Astrocyte (in vitro differentiated cells and primary cell): ENCODE measurements at regions not wholly inside any gene's neighbourhood (a gene's known extent, or its start where the extent isn't known, plus 50 kb on each side); places are given as distances from the start of the nearest gene placed in this dataset.

Experiments
- DNase-seq: peaks from one replicate; pipeline ENCODE4 v3.0.0-alpha.2; 2010; ENCODE audit warnings: low read depth
- FAIRE-seq: peaks from 2 replicates; lab custom pipeline; 2011; peaks lifted over from hg19 to GRCh38; lab: Jason Lieb, UNC
- H2AFZ ChIP-seq: 2 replicates; pipeline ENCODE4 v1.6.0; 2012; ENCODE audit warnings: low read depth, low read length, inconsistent platforms
- H3K27ac ChIP-seq: 2 replicates; pipeline ENCODE4 v1.5.1; 2011; ENCODE audit warnings: low read depth, low read length, inconsistent platforms
- H3K27me3 ChIP-seq: 2 replicates; pipeline ENCODE4 v1.6.0; 2011; ENCODE audit warnings: low read length, inconsistent platforms; ENCODE audit not compliant: insufficient read depth
- H3K36me3 ChIP-seq: 2 replicates; pipeline ENCODE4 v1.5.1; 2011; ENCODE audit warnings: low read length, inconsistent platforms; ENCODE audit not compliant: insufficient read depth
- H3K4me1 ChIP-seq: 2 replicates; pipeline ENCODE4 v1.5.1; 2011; ENCODE audit warnings: low read length, inconsistent platforms; ENCODE audit not compliant: insufficient read depth
- H3K4me2 ChIP-seq: 2 replicates; pipeline ENCODE4 v1.6.0; 2012; ENCODE audit warnings: low read length, inconsistent platforms
- H3K4me3 ChIP-seq: 2 replicates; pipeline ENCODE4 v1.5.1; 2011; ENCODE audit warnings: low read depth, mild to moderate bottlenecking, low read length, inconsistent platforms; ENCODE audit not compliant: insufficient read depth
- H3K79me2 ChIP-seq: 2 replicates; pipeline ENCODE4 v1.6.0; 2012; ENCODE audit warnings: mild to moderate bottlenecking, low read length, inconsistent platforms; ENCODE audit not compliant: insufficient read depth
- H3K9ac ChIP-seq: 2 replicates; pipeline ENCODE4 v1.6.0; 2012; ENCODE audit warnings: mild to moderate bottlenecking, low read length, inconsistent platforms
- H3K9me3 ChIP-seq: 2 replicates; pipeline ENCODE4 v1.5.1; 2012; ENCODE audit warnings: low read depth, mild to moderate bottlenecking, low read length, inconsistent platforms; ENCODE audit not compliant: insufficient read depth
- H4K20me1 ChIP-seq: 2 replicates; pipeline ENCODE4 v1.6.0; 2012; ENCODE audit warnings: low read length, inconsistent platforms; ENCODE audit not compliant: insufficient read depth
- H3K27ac Mint-ChIP-seq: one replicate; pipeline ENCODE4 v1.8.0; 2021; ENCODE audit warnings: mild to moderate bottlenecking, mixed read lengths; ENCODE audit not compliant: unreplicated experiment
- H3K27me3 Mint-ChIP-seq: one replicate; pipeline ENCODE4 v1.8.0; 2021; ENCODE audit warnings: low read depth, mixed read lengths; ENCODE audit not compliant: unreplicated experiment
- H3K36me3 Mint-ChIP-seq: one replicate; pipeline ENCODE4 v1.8.0; 2021; ENCODE audit warnings: low read depth, mixed read lengths; ENCODE audit not compliant: unreplicated experiment
- H3K4me1 Mint-ChIP-seq: one replicate; pipeline ENCODE4 v1.8.0; 2021; ENCODE audit warnings: low read depth, mixed read lengths; ENCODE audit not compliant: unreplicated experiment
- H3K4me3 Mint-ChIP-seq: one replicate; pipeline ENCODE4 v1.8.0; 2021; ENCODE audit warnings: mild to moderate bottlenecking, moderate library complexity, mixed read lengths; ENCODE audit not compliant: unreplicated experiment
- H3K9me3 Mint-ChIP-seq: one replicate; pipeline ENCODE4 v1.8.0; 2021; ENCODE audit warnings: mild to moderate bottlenecking, mixed read lengths; ENCODE audit not compliant: unreplicated experiment
- CTCF ChIP-seq: IDR thresholded peaks from 2 replicates; pipeline ENCODE4 v1.5.1; 2011; ENCODE audit warnings: low read depth, mild to moderate bottlenecking, inconsistent platforms, low read length, moderate library complexity; ENCODE audit not compliant: insufficient read depth
- EZH2 ChIP-seq: IDR thresholded peaks from 2 replicates; pipeline ENCODE4 v1.6.1; 2012; ENCODE audit warnings: mild to moderate bottlenecking, low read length, inconsistent platforms; ENCODE audit not compliant: insufficient read depth

GRCh38 chr7:108662783-108663362 is 93.2 kb downstream of the DNAJB9 start:
- no peaks in the 10 kb centered on the region for H3K9me3 ChIP-seq
- H3K27me3 ChIP-seq: no peaks in the 10 kb centered on the region
- Mint-ChIP-seq H3K4me3 (no peak overlapping the region), H3K9me3 (no peaks in the 10 kb centered on the region), H3K27ac (no peak overlapping the region), H3K36me3 (no peaks in the 10 kb centered on the region), H3K27me3 (peaks cover 2% of the 10 kb centered on the region), H3K4me1 (no peaks in the 10 kb centered on the region)
- H4K20me1 ChIP-seq: no peaks in the 10 kb centered on the region
- no peaks in the 10 kb centered on the region for H3K36me3 ChIP-seq
- H3K4me3 ChIP-seq: no peak overlapping the region
- H3K9ac ChIP-seq: no peak overlapping the region
- H3K4me1 ChIP-seq: no peaks in the 10 kb centered on the region
- no peak overlapping the region for H2AFZ ChIP-seq
- H3K79me2 ChIP-seq: no peaks in the 10 kb centered on the region
- no peak for DNase-seq
- no peak overlapping the region for H3K4me2 ChIP-seq
- no peak for FAIRE-seq
- TF ChIP-seq EZH2 (no peak), CTCF (no peak)
- no peak overlapping the region for H3K27ac ChIP-seq

DNA sequence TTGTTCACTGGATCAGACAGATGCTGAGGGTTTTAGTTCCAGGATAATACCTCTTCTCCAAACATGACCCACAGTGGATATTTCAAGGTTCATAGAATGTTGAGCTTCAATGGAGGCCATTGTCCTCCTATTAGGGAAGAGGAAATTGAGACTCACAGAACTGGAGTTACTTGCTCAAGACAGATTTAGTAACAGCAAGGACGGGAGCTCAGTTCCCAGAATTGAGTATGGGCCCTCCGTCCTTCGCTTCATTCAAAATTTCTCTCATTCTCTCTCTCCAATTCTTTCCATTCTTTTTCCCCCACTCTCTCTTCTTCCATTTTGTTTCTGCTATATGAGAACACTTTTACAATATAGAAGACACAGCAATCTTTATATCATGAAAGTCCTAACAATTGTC is 94.0 kb downstream of the DNAJB9 start:
- no peak overlapping the region for H3K4me3 Mint-ChIP-seq
- H3K4me3 ChIP-seq: no peak overlapping the region
- no peak overlapping the region for H3K9ac ChIP-seq
- no peaks in the 10 kb centered on the region for H3K36me3 Mint-ChIP-seq
- H3K27ac ChIP-seq: no peak overlapping the region
- no peak for TF ChIP-seq EZH2
- no peak for TF ChIP-seq CTCF
- H3K36me3 ChIP-seq: no peaks in the 10 kb centered on the region
- no peaks in the 10 kb centered on the region for H3K79me2 ChIP-seq
- FAIRE-seq (no peak), DNase-seq (no peak)
- no peaks in the 10 kb centered on the region for H3K4me1 Mint-ChIP-seq
- H3K27me3 Mint-ChIP-seq: peaks cover 5% of the 10 kb centered on the region
- no peaks in the 10 kb centered on the region for H3K27me3 ChIP-seq
- H3K4me2 ChIP-seq: no peak overlapping the region
- H4K20me1 ChIP-seq: no peaks in the 10 kb centered on the region
- no peak overlapping the region for H2AFZ ChIP-seq
- no peaks in the 10 kb centered on the region for H3K4me1 ChIP-seq
- H3K27ac Mint-ChIP-seq: no peak overlapping the region
- H3K9me3 ChIP-seq: no peaks in the 10 kb centered on the region
- no peaks in the 10 kb centered on the region for H3K9me3 Mint-ChIP-seq

- Mint-ChIP-seq H3K27ac (no peak overlapping the region), H3K4me1 (no peaks in the 10 kb centered on the region), H3K36me3 (no peaks in the 10 kb centered on the region), H3K27me3 (peaks cover 8% of the 10 kb centered on the region), H3K9me3 (no peaks in the 10 kb centered on the region), H3K4me3 (no peak overlapping the region)
- H4K20me1 ChIP-seq: no peaks in the 10 kb centered on the region
- no peak overlapping the region for H3K4me3 ChIP-seq
- H3K4me2 ChIP-seq: no peak overlapping the region
- H2AFZ ChIP-seq: no peak overlapping the region
- no peaks in the 10 kb centered on the region for H3K27me3 ChIP-seq
- H3K9ac ChIP-seq: no peak overlapping the region
- no peaks in the 10 kb centered on the region for H3K36me3 ChIP-seq
- DNase-seq: no peak
- no peaks in the 10 kb centered on the region for H3K79me2 ChIP-seq
- H3K9me3 ChIP-seq: no peaks in the 10 kb centered on the region
- no peak for TF ChIP-seq CTCF
- TF ChIP-seq EZH2: no peak
- FAIRE-seq: no peak
- no peak overlapping the region for H3K27ac ChIP-seq
- no peaks in the 10 kb centered on the region for H3K4me1 ChIP-seq
Observed at GRCh38 chr7:108667216-108667615, 97.5 kb downstream of the DNAJB9 start.
